MM.1S (cell line): ENCODE measurements at regions not wholly inside any gene's neighbourhood (a gene's known extent, or its start where the extent isn't known, plus 50 kb on each side); places are given as distances from the start of the nearest gene placed in this dataset.
A peak's percentile ranks its signal among the peaks of the same experiment; 100 is the strongest.
"Not testable (repeated sequence)": the region's sequence is repeated elsewhere in the genome, so short reads cannot be mapped to it uniquely, and the experiment has no call there.

Source experiments
- DNase-seq: peaks from one replicate; pipeline ENCODE4 v3.0.0-alpha.2; 2015
- H2AFZ ChIP-seq: fragments of 300-600 bp; sonication (generic); 2 replicates; pipeline ENCODE4 v1.6.0; 2016; ENCODE audit warnings: antibody characterized with exemption, low read length
- H3F3A ChIP-seq: fragments of 300-600 bp; sonication (generic); 2 replicates; pipeline ENCODE4 v1.6.1; 2016; ENCODE audit warnings: mild to moderate bottlenecking, antibody characterized with exemption, low read length, moderate library complexity, mixed read lengths; ENCODE audit not compliant: insufficient read depth
- H3K27ac ChIP-seq: fragments of 300-600 bp; sonication (generic); 2 replicates; pipeline ENCODE4 v1.5.1; 2016; ENCODE audit warnings: mild to moderate bottlenecking, low read length
- H3K27me3 ChIP-seq: fragments of 300-600 bp; sonication (generic); replicated peaks from 2 replicates; pipeline ENCODE4 v1.6.0; 2016; ENCODE audit warnings: low read length; ENCODE audit not compliant: insufficient read depth
- H3K36me3 ChIP-seq: fragments of 300-600 bp; sonication (generic); replicated peaks from 2 replicates; pipeline ENCODE4 v1.6.1; 2016; ENCODE audit warnings: mild to moderate bottlenecking, low read length, mixed read lengths; ENCODE audit not compliant: insufficient read depth
- H3K4me1 ChIP-seq: fragments of 300-600 bp; sonication (generic); 2 replicates; pipeline ENCODE4 v1.6.1; 2016; ENCODE audit warnings: low read length, mixed read lengths
- H3K4me2 ChIP-seq: fragments of 300-600 bp; sonication (generic); 2 replicates; pipeline ENCODE4 v1.6.0; 2016; ENCODE audit warnings: low read depth, low read length
- H3K4me3 ChIP-seq: fragments of 300-600 bp; sonication (generic); 2 replicates; pipeline ENCODE4 v1.5.1; 2016; ENCODE audit warnings: low read length, mixed read lengths
- H3K79me2 ChIP-seq: fragments of 300-600 bp; sonication (generic); 2 replicates; pipeline ENCODE4 v1.6.1; 2016; ENCODE audit warnings: mixed run types, low read length, mixed read lengths
- H3K9ac ChIP-seq: fragments of 300-600 bp; sonication (generic); 2 replicates; pipeline ENCODE4 v1.6.1; 2016; ENCODE audit warnings: low read length, mixed read lengths
- H3K9me2 ChIP-seq: fragments of 300-600 bp; sonication (generic); replicated peaks from 2 replicates; pipeline ENCODE4 v1.6.1; 2016; ENCODE audit warnings: mild to moderate bottlenecking, low read length, mixed read lengths; ENCODE audit not compliant: insufficient read depth
- H3K9me3 ChIP-seq: fragments of 300-600 bp; sonication (generic); replicated peaks from 2 replicates; pipeline ENCODE4 v1.6.1; 2016; ENCODE audit warnings: mild to moderate bottlenecking, low read length, mixed read lengths; ENCODE audit not compliant: insufficient read depth
- H4K20me1 ChIP-seq: fragments of 300-600 bp; sonication (generic); 2 replicates; pipeline ENCODE4 v1.6.1; 2016; ENCODE audit warnings: mild to moderate bottlenecking, low read length, moderate library complexity, mixed read lengths; ENCODE audit not compliant: insufficient read depth
- CTCF ChIP-seq: fragments of 300-600 bp; sonication (generic); IDR thresholded peaks from 2 replicates; pipeline ENCODE4 v1.5.1; 2016; ENCODE audit warnings: antibody characterized with exemption, low read length, mixed read lengths
- EZH2 ChIP-seq: fragments of 300-600 bp; sonication (generic); optimal IDR thresholded peaks from 2 replicates; pipeline ENCODE3; 2017; ENCODE audit warnings: low read depth, mild to moderate bottlenecking, antibody characterized with exemption, low read length, mixed read lengths
- EZH2phosphoT487 ChIP-seq: fragments of 300-600 bp; sonication (generic); IDR thresholded peaks from 2 replicates; pipeline ENCODE4 v1.6.1; 2018; ENCODE audit warnings: antibody characterized with exemption, low read length

- TF ChIP-seq EZH2, result no peak
- TF ChIP-seq CTCF, result no peak
- TF ChIP-seq EZH2phosphoT487, result no peak
- no peak overlapping the region for H2AFZ ChIP-seq
- peak overlapping the region; percentile 54; the same call in 1 of the 2 replicates for H3K4me3 ChIP-seq
- no peak for DNase-seq
- H3K27ac ChIP-seq, result peak overlapping the region; percentile 48; the same call in 1 of the 2 replicates
- no peaks in the 10 kb centered on the region for H3K36me3 ChIP-seq
- no peaks in the 10 kb centered on the region for H4K20me1 ChIP-seq
- H3K4me1 ChIP-seq, result peaks cover 37% of the 10 kb centered on the region
- H3F3A ChIP-seq, result peaks cover 14% of the 10 kb centered on the region; the same call in 1 of the 2 replicates
- no peak overlapping the region for H3K9ac ChIP-seq
- H3K9me3 ChIP-seq, result no peaks in the 10 kb centered on the region
- H3K79me2 ChIP-seq, result no peaks in the 10 kb centered on the region
- H3K9me2 ChIP-seq, result no peaks in the 10 kb centered on the region
- H3K27me3 ChIP-seq, result no peaks in the 10 kb centered on the region
- peak overlapping the region; percentile 85 for H3K4me2 ChIP-seq
These were observed 55.3 kb upstream of the CEP85L start for GRCh38 chr6:118706702-118707101.

DNA sequence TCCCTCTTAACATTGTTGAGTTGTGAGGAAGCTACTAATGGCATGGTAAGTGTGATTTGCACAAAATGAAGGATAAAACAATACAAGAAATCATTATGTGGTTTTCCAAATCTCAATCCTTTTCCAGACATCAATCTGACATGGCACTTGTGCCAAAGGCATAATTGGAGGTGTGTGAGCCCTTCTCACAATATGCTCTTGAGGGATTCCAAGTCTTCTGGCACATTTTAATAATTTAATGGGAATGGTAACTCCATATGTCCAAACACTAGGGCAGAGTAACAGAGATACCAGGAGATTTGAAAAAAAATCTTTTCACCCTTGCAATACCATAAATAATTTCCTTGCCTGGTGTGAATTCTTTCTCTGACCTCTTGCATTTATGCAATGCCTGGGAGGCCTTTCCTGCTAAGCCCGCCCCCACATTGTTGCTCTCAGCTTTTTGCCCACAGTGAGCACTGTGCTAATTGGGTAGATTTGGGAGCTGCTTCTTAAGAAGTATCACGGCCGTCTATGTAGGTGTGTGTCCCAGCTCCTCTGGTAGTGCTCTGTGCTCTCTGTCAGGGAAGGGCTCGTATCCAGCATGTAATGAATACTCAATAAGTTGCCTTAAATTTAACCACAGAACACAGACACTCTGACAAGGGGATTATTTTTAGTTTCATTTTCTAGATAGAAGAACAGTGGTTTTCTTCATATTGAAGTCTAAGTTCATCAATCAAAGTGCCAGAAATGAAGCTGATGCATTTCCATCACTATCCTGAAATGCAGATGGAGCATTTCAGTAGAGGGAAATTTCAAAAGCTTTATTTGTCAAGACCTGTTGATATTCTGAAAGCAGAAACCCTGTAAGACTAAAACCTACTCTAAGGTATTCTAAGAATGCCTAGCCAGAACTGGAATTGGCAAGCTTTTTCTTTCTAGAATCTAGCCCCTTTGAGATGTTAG, 54.4 kb upstream of the CEP85L start:
- Histone ChIP-seq H4K20me1 (no peaks in the 10 kb centered on the region), H3K9me2 (no peaks in the 10 kb centered on the region), H3K4me1 (peaks cover 36% of the 10 kb centered on the region), H3K79me2 (no peaks in the 10 kb centered on the region), H3K36me3 (no peaks in the 10 kb centered on the region), H3F3A (peaks cover 14% of the 10 kb centered on the region; the same call in 1 of the 2 replicates), H3K27me3 (no peaks in the 10 kb centered on the region), H3K4me2 (peak overlapping the region; percentile 85), H2AFZ (peak overlapping the region; percentile 43), H3K27ac (peak overlapping the region; percentile 48; the same call in 1 of the 2 replicates), H3K9me3 (no peaks in the 10 kb centered on the region), H3K4me3 (peak overlapping the region; percentile 54), H3K9ac (peak overlapping the region; percentile 15; the same call in 1 of the 2 replicates)
- DNase-seq, result peak; percentile 65
- TF ChIP-seq EZH2 (no peak), EZH2phosphoT487 (no peak), CTCF (no peak)

GRCh38 chr6:118704915-118705314, 53.5 kb upstream of the CEP85L start:
- H3K27me3 ChIP-seq, result no peaks in the 10 kb centered on the region
- no peak overlapping the region for H3K9ac ChIP-seq
- no peaks in the 10 kb centered on the region for H4K20me1 ChIP-seq
- no peak for DNase-seq
- H3F3A ChIP-seq, result peaks cover 14% of the 10 kb centered on the region; the same call in 1 of the 2 replicates
- H3K4me1 ChIP-seq, result peaks cover 27% of the 10 kb centered on the region
- H3K9me2 ChIP-seq, result no peaks in the 10 kb centered on the region
- no peak overlapping the region for H3K4me3 ChIP-seq
- H2AFZ ChIP-seq, result no peak overlapping the region
- no peak for TF ChIP-seq CTCF
- no peaks in the 10 kb centered on the region for H3K79me2 ChIP-seq
- H3K36me3 ChIP-seq, result no peaks in the 10 kb centered on the region
- H3K27ac ChIP-seq, result no peak overlapping the region
- H3K9me3 ChIP-seq, result no peaks in the 10 kb centered on the region
- H3K4me2 ChIP-seq, result peak overlapping the region; percentile 85

DNA sequence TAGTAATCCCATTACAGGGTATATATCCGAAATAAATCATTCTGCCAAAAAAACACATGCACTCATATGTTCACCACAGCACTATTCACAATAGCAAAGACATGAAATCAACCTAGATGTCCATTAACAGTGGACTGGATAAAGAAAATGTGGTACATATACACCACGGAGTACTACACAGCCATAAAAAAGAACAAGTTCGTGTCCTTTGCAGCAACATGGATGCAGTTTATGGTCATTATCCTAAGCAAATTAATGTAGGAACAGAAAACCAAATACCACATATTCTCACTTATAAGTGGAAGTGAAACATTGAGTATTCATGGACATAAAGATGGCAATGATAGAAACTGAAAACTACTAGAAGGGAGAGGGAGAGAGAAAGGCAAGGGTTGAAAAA, 49.9 kb upstream of the CEP85L start:
- peaks cover 16% of the 10 kb centered on the region for H3K4me1 ChIP-seq
- H4K20me1 ChIP-seq, H3K79me2 ChIP-seq, H3K9me2 ChIP-seq, H3K27me3 ChIP-seq, H2AFZ ChIP-seq, H3K9ac ChIP-seq, H3K27ac ChIP-seq, H3K9me3 ChIP-seq, DNase-seq, H3K36me3 ChIP-seq, H3K4me2 ChIP-seq, H3K4me3 ChIP-seq: not testable (repeated sequence)
- H3F3A ChIP-seq, result peaks cover 10% of the 10 kb centered on the region; the same call in 1 of the 2 replicates
